Endodermal cell (in vitro differentiated cells): ENCODE measurements at regions not wholly inside any gene's neighbourhood (a gene's known extent, or its start where the extent isn't known, plus 50 kb on each side); places are given as distances from the start of the nearest gene placed in this dataset.

ENCODE experiments used
- DNase-seq: peaks from one replicate; pipeline ENCODE4 v3.0.0-alpha.2; 2017
- H3K27ac ChIP-seq: 2 replicates; pipeline ENCODE4 v1.5.1; 2013; ENCODE audit warnings: mild to moderate bottlenecking, low read depth, low read length, moderate library complexity
- H3K27me3 ChIP-seq: 2 replicates; pipeline ENCODE4 v1.6.1; 2013; ENCODE audit warnings: mild to moderate bottlenecking, low read length, moderate library complexity; ENCODE audit not compliant: insufficient read depth, control insufficient read depth, poor library complexity, severe bottlenecking
- H3K36me3 ChIP-seq: 2 replicates; pipeline ENCODE4 v1.7.0; 2013; ENCODE audit warnings: mild to moderate bottlenecking, low read length, moderate library complexity; ENCODE audit not compliant: control insufficient read depth, insufficient read depth
- H3K4me1 ChIP-seq: one replicate; pipeline ENCODE4 v1.7.0; 2013; ENCODE audit warnings: low read length; ENCODE audit not compliant: control insufficient read depth, insufficient read depth
- H3K4me3 ChIP-seq: 2 replicates; pipeline ENCODE4 v1.5.1; 2013; ENCODE audit warnings: mild to moderate bottlenecking, low read length, moderate library complexity
- H3K9ac ChIP-seq: 2 replicates; pipeline ENCODE4 v1.6.1; 2013; ENCODE audit warnings: mild to moderate bottlenecking, low read length, moderate library complexity; ENCODE audit not compliant: poor library complexity, severe bottlenecking; ENCODE audit errors: extremely low read depth
- H3K9me3 ChIP-seq: 2 replicates; pipeline ENCODE4 v1.6.1; 2013; ENCODE audit warnings: mild to moderate bottlenecking, low read length, moderate library complexity; ENCODE audit not compliant: control insufficient read depth
- H3K27ac Mint-ChIP-seq: 2 replicates; pipeline ENCODE4 v1.8.0; 2020; ENCODE audit warnings: mixed read lengths
- H3K27me3 Mint-ChIP-seq: 2 replicates; pipeline ENCODE4 v1.8.0; 2021; ENCODE audit warnings: mild to moderate bottlenecking, mixed read lengths; ENCODE audit not compliant: insufficient read depth
- H3K36me3 Mint-ChIP-seq: 2 replicates; pipeline ENCODE4 v1.8.0; 2020; ENCODE audit warnings: low read depth, mixed read lengths
- H3K4me1 Mint-ChIP-seq: 2 replicates; pipeline ENCODE4 v1.8.0; 2020; ENCODE audit warnings: mixed read lengths
- H3K4me3 Mint-ChIP-seq: 2 replicates; pipeline ENCODE4 v1.8.0; 2020; ENCODE audit warnings: mild to moderate bottlenecking, moderate library complexity, mixed read lengths
- H3K9me3 Mint-ChIP-seq: 2 replicates; pipeline ENCODE4 v1.8.0; 2020; ENCODE audit warnings: mild to moderate bottlenecking, mixed read lengths
- WGBS, 2 experiments: methylation state at CpG; one replicate each; pipeline versions ENCODE4 v1.1.5 to v1.1.7; 2013; ENCODE audit warnings: missing lambda C conversion rate in 2 of 2, mixed read lengths in 1 of 2; ENCODE audit not compliant: insufficient coverage in 1 of 2, insufficient read length in 1 of 2; 5-methylcytosine and 5-hydroxymethylcytosine counted together
- TF ChIP-seq, protein P1 (sequence below): fragments of 200-600 bp; sonication (generic); conservative IDR thresholded peaks from 2 replicates; pipeline ENCODE4 v1.5.0; 2021; ENCODE audit warnings: antibody characterized with exemption, mild to moderate bottlenecking

DNA sequence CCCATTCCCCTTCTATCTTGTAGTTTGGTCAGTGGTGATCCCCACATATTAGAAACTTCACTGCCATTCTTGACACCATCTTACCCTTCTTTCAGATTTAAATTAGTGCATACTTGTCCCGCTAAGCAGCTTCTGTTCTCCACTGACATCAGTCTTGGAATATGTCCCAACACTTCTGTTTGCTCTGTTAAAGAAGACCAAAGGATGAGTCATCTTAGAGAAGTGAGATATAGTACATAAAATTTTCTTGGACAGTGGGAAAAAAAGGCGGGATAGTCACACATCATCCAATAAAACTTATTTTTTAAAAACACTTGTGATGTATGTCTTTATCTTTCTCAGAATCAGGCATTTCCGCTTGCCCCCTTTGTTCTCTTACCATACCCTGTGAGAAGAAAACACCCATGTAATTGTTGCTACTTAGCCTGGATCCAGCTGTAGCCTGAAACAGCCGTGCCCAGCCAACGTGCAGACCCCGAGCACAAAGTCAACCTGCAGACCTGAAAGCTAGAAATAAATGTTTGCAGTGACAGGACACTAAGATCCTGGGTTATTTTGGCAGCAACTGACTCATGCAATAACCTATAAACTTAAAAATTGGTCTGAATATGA lies 100.1 kb upstream of the PDE3A start:
- Histone ChIP-seq H3K4me1 (peaks cover 6% of the 10 kb centered on the region), H3K4me3 (no peak overlapping the region), H3K36me3 (no peaks in the 10 kb centered on the region), H3K9me3 (no peaks in the 10 kb centered on the region), H3K9ac (no peak overlapping the region), H3K27me3 (no peaks in the 10 kb centered on the region), H3K27ac (no peak overlapping the region)
- no peaks in the 10 kb centered on the region for H3K9me3 Mint-ChIP-seq
- 90 to 92% methylated on average over 3 to 5 of the region's 6 CpGs for WGBS, 2 experiments
- H3K4me3 Mint-ChIP-seq = no peak overlapping the region
- H3K36me3 Mint-ChIP-seq = no peaks in the 10 kb centered on the region
- TF ChIP-seq, protein P1, sequence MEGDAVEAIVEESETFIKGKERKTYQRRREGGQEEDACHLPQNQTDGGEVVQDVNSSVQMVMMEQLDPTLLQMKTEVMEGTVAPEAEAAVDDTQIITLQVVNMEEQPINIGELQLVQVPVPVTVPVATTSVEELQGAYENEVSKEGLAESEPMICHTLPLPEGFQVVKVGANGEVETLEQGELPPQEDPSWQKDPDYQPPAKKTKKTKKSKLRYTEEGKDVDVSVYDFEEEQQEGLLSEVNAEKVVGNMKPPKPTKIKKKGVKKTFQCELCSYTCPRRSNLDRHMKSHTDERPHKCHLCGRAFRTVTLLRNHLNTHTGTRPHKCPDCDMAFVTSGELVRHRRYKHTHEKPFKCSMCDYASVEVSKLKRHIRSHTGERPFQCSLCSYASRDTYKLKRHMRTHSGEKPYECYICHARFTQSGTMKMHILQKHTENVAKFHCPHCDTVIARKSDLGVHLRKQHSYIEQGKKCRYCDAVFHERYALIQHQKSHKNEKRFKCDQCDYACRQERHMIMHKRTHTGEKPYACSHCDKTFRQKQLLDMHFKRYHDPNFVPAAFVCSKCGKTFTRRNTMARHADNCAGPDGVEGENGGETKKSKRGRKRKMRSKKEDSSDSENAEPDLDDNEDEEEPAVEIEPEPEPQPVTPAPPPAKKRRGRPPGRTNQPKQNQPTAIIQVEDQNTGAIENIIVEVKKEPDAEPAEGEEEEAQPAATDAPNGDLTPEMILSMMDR = no peak
- no peak overlapping the region for H3K27ac Mint-ChIP-seq
- DNase-seq = no peak
- peaks cover 14% of the 10 kb centered on the region for H3K4me1 Mint-ChIP-seq
- H3K27me3 Mint-ChIP-seq = no peaks in the 10 kb centered on the region

DNA sequence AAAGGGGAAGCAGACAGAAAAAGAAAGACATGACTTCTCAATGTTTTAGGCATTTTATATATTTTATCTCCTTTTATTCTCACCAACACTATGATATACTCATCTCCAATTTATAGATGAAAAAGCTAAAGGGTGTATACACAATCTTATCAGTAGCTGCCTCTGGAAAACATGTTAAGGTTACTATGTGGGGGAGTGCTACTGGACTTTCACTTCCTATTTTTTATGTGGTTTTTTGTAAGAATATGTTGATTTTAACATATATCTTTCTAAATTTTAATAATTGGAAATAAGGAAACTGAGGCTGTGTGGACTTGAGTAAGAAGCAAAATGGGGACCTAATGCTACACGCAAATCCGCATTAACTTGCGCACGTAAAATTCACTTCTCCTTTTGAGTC lies 99.6 kb upstream of the PDE3A start:
- Mint-ChIP-seq H3K27ac (no peak overlapping the region), H3K4me1 (peaks cover 14% of the 10 kb centered on the region), H3K36me3 (no peaks in the 10 kb centered on the region), H3K9me3 (no peaks in the 10 kb centered on the region), H3K27me3 (no peaks in the 10 kb centered on the region), H3K4me3 (no peak overlapping the region)
- no peaks in the 10 kb centered on the region for H3K27me3 ChIP-seq
- H3K9me3 ChIP-seq = no peaks in the 10 kb centered on the region
- H3K4me1 ChIP-seq = peaks cover 6% of the 10 kb centered on the region
- 97 to 100% methylated on average over 4 of the region's 4 CpGs for WGBS, 2 experiments
- TF ChIP-seq, protein P1 = no peak
- no peak overlapping the region for H3K27ac ChIP-seq
- no peak overlapping the region for H3K4me3 ChIP-seq
- H3K36me3 ChIP-seq = no peaks in the 10 kb centered on the region
- no peak overlapping the region for H3K9ac ChIP-seq
- DNase-seq = no peak

DNA sequence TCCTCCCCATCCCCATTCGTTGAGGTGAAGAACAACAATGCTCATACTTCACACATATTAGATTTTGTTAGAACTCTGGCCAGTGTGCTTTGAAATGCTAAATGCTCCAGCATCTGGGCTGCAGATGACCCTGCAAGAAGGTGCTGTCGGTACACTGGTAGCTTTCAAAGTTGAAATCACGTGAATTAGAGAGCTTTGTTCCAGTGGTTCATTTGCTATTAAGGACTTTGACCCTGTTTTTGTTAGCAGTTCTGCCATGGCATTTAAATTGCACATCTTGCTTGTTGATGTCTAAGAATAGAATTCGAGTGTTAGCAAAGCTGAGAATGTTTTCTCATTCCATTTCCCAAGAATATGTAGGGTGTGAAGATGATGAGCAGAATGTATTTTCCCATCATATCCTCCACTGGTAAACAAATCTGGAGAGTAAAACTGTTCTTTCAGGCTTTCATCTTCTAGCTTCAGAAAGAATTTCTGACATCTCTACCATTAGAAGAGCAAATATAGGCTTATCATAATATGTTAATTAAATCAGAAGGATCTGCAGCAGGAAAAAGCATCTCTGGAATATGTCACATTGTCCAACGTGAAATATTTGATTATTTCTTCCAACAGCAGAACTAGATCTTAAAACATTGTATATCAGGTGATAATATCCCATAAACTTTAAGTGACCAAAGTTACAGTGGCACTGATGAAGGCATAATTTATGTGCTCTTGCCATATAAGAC lies 98.8 kb upstream of the PDE3A start:
- no peak overlapping the region for H3K9ac ChIP-seq
- H3K36me3 Mint-ChIP-seq = no peaks in the 10 kb centered on the region
- DNase-seq = no peak

More for the DNA sequence above, 98.8 kb upstream of the PDE3A start:
- H3K36me3 ChIP-seq = no peaks in the 10 kb centered on the region
- Mint-ChIP-seq H3K4me1 (peaks cover 8% of the 10 kb centered on the region), H3K9me3 (no peaks in the 10 kb centered on the region), H3K27me3 (no peaks in the 10 kb centered on the region), H3K4me3 (no peak overlapping the region), H3K27ac (no peak overlapping the region)
- peaks cover 4% of the 10 kb centered on the region for H3K4me1 ChIP-seq
- WGBS, 2 experiments = 64 to 68% methylated on average over 3 to 4 of the region's 5 CpGs
- H3K27me3 ChIP-seq = no peaks in the 10 kb centered on the region
- no peak overlapping the region for H3K4me3 ChIP-seq
- no peak overlapping the region for H3K27ac ChIP-seq
- TF ChIP-seq, protein P1 = no peak
- H3K9me3 ChIP-seq = no peaks in the 10 kb centered on the region
